HG03571 (cell line): ENCODE measurements at regions not wholly inside any gene's neighbourhood (a gene's known extent, or its start where the extent isn't known, plus 50 kb on each side); places are given as distances from the start of the nearest gene placed in this dataset.

Experiments
- ATAC-seq: cut with Tn5 transposase; IDR thresholded peaks from one replicate; pipeline ENCODE4 v1.9.1; 2021; ENCODE audit not compliant: unreplicated experiment

DNA sequence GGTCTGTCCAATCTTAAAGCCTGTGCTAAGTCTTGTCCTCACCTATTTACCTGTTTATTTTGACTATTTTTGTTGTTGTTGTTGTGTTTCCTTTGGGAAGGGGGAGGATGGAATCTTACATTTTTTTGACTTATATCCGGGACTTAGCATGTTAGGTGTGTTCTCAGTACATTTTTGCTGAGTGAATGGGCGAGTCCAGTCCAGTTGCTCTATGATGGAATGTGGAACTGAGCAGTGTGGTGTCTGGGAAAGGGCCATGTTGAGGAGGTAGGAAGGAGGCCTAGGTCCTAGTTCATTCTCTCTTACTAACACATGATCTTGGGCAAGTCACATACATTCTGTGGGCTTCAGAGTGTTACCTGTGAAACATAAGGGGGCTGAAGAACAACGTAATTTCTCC lies 80.9 kb upstream of the SLC38A2 start:
- ATAC-seq = no peak

GRCh38 chr12:46452776-46453175 lies 80.2 kb upstream of the SLC38A2 start:
- no peak for ATAC-seq

- ATAC-seq = no peak
Observed at GRCh38 chr12:46452061-46452615, 79.6 kb upstream of the SLC38A2 start.

DNA sequence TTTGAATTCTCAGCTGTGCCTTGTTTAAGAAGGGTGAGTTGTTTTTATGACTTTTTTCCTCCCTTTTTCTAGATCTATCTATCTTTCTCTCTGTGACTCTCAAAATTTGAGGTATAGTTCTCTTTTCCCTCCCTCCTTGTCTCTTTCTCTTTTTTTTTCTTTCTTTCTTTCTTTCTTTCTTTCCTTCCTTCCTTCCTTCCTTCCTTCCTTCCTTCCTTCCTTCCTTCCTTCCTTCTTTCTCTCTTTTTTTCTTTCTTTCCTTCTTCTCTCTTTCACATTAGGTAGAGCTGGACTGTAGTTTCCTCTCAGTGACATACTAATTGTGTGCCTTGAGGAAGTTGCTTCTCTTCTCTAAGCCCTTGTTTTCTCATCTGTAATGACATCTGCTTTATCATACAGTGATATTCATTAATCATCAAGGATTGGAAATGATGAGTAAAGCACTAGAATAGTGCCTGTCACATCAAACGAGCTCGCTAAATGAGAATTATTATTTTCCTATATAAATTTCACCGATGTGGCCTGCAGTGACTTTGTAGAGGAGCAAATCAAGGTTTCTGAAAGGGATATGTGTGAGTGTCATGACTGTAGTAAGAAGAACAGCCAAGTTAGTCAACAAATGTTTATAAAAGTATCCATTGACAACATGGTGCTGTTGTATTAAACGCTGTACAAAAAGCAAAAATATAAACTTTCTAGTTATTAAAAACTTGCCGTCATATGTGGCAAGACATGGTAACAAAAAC lies 78.9 kb upstream of the SLC38A2 start:
- no peak for ATAC-seq

GRCh38 chr12:46450279-46450748 lies 77.7 kb upstream of the SLC38A2 start:
- no peak for ATAC-seq

GRCh38 chr12:46449856-46450255 lies 77.3 kb upstream of the SLC38A2 start:
- no peak for ATAC-seq

DNA sequence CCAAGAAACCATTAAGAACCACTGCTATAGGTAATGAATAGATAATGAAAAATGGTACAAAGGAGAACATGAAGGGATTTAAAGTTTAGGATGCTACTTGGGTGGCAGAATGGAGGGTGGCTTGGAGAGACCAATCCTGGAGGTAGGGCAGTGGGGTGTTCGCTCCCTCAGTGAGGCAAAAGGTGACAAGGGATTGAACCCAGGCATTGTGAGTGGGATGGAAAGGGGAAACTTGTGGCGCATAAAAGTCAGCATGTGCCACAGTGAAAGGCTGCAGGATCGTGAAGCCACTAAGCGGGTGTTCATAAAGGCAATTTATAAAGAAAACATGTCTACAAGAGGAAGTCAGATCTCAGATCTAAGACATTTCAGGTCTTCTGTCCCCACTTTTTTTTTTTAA lies 76.7 kb upstream of the SLC38A2 start:
- ATAC-seq = no peak

- ATAC-seq = no peak
Observed at GRCh38 chr12:46446645-46447044, 74.1 kb upstream of the SLC38A2 start.

DNA sequence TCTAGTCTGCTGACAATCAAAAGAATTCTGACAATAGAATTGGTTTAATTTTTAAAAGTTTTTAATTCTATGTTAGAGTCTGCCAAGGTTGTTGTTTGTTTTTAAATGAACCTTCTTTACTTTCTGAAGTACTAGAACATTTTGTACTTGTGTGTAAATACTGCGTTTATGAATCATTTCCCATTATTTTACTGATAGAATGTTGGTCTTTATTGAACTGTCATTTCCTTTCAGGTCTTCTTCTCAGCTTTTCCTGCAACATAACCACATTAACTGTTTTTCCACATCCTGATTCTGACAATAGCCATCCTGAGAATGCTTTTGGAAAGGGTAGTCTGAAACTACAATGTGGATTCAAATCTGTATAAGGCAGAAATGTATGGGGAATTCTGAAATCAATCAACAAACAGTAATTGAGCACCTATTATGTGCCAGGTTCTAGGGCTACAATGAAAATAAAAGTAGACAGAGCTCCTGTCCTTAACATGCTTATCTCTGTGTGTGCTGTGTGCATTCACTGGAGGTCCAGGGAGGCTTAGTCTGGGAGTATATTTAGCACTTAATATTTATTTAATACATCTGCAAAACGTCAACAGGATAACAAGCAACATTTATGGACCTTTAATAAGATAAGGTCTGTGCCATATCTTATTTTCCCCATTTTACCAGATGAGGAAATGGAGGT lies 73.1 kb upstream of the SLC38A2 start:
- no peak for ATAC-seq

DNA sequence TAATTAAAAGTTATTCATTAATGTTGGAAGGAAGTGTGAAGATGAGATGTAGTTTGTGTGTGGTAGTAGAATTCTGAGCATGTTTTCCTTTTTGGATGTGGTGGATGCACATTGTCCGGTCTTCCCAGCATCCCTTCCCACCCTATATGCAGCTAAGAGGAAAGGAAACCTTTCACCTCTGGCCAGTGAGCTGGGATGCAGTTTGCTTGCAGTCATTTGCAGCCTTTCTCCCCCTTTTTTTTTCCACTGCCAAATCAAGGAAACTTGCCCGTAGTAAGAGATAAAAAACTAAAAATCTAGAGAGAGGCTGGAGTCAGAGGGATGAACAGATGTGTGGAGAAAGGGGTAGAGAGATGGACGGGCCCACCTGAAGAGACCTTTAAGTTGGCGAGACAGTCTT lies 72.5 kb upstream of the SLC38A2 start:
- no peak for ATAC-seq

DNA sequence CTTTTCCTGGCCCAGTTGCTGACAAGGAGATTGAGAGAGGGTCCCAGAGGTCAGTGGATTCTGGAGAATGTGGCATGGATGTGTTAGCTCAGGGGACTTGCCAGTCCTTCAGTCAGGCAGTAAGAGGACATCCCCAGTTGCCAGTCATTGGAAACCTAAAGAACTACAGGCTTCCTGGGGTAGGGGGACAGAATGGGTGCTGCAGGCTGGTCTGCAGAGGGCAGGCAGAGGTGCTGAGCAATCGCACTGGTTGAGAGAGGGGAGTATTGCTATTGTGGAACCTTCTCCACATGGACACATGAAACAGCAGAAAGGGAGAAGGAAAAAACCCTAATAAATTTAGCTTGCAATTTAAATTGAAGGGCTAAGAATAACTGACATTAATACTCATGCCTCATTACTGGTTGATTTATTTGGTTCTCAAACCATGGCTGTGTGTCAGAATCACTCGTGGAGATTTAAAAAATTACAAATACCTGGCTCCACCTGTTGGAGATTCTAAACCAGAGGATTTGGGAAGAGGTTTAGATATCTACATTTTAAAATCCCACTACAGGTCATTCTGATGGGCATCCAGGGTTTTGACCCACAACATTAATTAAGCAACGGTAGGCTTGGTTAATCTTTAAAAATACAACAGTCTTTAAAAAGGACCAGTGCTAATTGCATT lies 71.2 kb upstream of the SLC38A2 start:
- no peak for ATAC-seq

- no peak for ATAC-seq
Observed at GRCh38 chr12:46442738-46443137, 70.2 kb upstream of the SLC38A2 start.

GRCh38 chr12:46442239-46442638 lies 69.7 kb upstream of the SLC38A2 start:
- ATAC-seq = no peak

DNA sequence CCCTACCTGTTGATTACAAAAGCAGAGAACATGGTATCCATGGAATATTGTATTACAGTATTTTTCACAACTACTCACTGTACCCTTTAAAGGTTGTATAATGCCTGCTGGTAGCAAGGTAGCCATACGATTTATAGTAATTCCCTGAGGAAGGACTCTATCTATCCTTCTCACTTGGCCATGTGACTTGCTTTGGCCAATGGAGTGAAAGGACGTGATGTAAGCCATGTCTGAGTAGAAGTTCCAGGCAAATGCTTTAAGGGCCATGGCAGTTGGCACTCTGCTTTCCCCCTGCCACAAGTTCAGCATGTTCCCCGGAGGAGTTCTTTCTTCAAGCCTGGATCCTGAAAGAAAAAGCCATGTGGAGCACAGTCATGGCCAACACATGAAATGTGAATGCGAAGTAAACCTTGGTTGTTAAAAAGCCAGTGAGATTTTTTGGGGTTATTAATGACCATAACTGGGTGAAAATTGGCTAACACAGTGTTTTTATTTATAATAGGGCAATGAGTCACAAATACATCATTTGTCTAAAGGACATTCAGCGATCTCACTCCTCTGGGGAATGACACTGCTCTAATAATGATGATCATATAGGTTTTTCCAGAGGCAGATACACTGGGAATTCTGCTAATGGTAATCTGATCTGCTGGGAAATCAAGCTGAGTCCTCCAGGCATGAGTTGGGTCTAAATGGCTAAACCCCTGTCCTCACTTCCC lies 67.4 kb upstream of the SLC38A2 start:
- ATAC-seq = no peak

DNA sequence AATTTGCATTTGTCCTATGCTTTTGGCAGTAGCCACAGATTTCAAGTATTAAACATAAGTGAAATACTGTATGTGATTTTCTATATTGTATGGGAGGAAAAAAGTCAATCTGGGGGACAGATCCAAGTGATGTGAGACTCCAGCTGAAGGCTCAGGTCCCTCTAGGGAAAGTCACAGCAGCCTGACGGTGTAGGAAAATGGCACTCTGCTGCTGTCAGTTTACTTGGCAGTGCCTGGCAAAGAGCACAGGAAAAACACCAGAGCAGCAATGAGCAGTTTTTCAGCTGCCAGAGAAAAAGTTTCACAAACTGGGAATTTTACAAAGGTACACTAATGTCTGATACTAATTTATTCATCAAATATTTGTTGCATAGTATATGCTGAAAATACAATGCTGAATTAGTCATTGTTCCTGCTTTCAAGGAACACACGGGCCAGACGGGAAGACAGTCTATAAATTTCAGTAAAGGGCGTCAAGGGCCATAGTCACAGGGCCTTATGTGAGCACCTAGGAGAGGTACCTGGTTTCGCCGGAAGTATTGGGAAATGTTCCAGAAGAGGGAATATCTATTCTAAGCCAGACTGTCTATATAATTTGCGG lies 66.2 kb upstream of the SLC38A2 start:
- ATAC-seq = no peak

- ATAC-seq = no peak
Observed at GRCh38 chr12:46438256-46438655, 65.7 kb upstream of the SLC38A2 start.

DNA sequence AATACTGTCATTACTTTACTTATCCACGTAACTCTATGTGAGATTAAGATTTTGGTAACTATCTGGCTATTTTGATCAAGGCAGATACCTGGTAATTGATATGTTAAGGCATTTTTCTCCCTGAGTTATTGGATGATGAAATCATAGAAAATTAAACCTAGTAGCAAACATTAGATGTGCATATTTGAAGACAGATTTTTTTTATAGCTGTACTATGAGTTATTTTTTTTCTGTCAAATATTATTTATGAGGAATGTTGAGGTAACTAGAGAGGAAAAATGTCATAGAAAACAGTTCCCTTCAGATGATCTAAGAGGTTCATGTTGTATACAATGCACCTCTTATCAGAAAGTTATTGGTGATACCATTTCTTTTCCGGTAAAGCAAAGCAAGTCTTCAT lies 64.9 kb upstream of the SLC38A2 start:
- ATAC-seq = no peak

GRCh38 chr12:46436747-46437146 lies 64.2 kb upstream of the SLC38A2 start:
- ATAC-seq = no peak

DNA sequence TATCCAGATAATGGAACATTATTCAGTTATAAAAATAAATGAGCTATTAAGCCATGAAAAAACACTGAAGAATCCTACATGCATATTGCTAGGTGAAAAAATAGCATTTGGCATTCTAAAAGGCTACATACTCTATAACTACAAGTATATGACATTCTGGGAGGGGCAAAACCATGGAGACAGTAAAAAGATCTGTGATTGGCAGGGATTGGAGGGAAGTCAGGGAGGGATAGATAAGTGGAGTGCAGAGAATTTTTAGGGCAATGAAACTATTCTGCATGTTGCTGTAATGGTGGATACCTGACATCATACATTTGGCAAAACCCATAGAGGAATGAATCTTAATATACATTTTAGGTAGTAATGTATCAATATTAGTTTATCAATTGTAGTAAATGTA lies 63.1 kb upstream of the SLC38A2 start:
- no peak for ATAC-seq

DNA sequence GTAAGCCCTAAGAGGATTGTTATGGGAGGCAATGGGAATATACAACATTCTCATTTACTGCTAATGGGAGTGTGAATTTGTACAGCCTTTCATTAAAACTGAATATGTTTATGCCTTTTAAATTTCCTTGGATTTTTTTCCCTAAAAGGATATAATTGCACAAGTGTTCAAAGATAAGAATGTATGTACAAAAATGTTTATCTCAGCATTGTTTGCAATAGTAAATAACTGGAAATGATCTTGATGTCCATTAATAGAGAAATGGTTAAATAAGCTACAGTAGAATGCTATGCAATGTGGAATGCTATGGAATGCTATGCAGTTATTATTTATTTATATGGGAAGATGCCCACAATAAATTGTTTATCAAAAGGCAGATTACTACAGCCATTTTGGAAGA lies 62.5 kb upstream of the SLC38A2 start:
- no peak for ATAC-seq

DNA sequence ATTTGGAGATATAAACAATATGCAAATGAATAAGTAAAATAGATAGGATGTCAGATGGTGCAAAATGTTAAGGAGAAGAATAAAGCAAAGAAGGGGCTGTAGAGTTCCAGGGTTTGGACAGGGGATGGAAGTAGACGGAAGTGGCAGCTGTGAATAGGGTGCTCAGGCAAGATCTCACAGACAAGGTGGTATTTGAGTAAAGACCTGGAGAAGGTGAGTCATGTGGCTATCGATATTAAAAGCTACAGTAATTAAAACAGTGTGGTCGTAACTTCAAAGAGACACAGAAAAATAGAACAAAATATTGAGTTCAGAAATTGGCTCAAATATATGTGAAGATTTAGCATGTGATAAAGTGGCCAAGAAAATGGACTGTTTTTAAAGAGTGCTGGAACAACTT lies 61.3 kb upstream of the SLC38A2 start:
- ATAC-seq = no peak
